Activated T-helper 9 cell treated with anti-CD3 and anti-CD28 coated beads, Interleukin-2, amount 50 U/mL, for 16 hours (primary cell): ENCODE measurements at regions not wholly inside any gene's neighbourhood (a gene's known extent, or its start where the extent isn't known, plus 50 kb on each side); places are given as distances from the start of the nearest gene placed in this dataset.

Source experiments
- DNase-seq: peaks from one replicate; pipeline ENCODE4 v3.0.0-alpha.2; 2020; ENCODE audit warnings: low read depth

- DNase-seq, result no peak
Observed at GRCh38 chr2:105593221-105593967, 151.3 kb upstream of the NCK2 start.

DNA sequence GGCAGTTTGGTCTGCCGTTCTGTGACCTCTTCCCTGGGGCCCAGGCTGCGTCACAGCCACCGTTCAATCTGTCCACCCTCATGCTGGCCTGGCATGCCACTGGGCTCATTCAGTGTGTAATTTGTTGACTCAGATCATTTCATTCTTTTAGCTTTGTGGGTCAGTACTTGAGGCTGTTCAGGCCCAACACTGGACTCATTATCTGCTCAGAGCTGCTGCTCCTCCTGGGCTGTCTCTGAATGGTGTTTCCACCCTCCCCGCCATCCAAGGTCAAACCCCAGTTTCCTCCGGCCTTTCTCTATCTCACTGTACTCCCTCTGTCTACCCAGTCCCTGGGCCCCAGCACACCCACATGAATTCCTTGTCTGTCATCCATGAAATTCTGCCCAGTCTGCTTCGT is 152.4 kb upstream of the NCK2 start:
- no peak for DNase-seq

GRCh38 chr2:105590780-105591660 is 153.7 kb upstream of the NCK2 start:
- DNase-seq, result no peak

- no peak for DNase-seq
Observed at GRCh38 chr2:105588581-105588980, 156.1 kb upstream of the NCK2 start.

GRCh38 chr2:105587637-105588036 is 157.1 kb upstream of the NCK2 start:
- no peak for DNase-seq

- DNase-seq, result no peak
Observed at GRCh38 chr2:105584435-105585010, 160.2 kb upstream of the NCK2 start.

- DNase-seq, result no peak
Observed at GRCh38 chr2:105582952-105583660, 161.6 kb upstream of the NCK2 start.

DNA sequence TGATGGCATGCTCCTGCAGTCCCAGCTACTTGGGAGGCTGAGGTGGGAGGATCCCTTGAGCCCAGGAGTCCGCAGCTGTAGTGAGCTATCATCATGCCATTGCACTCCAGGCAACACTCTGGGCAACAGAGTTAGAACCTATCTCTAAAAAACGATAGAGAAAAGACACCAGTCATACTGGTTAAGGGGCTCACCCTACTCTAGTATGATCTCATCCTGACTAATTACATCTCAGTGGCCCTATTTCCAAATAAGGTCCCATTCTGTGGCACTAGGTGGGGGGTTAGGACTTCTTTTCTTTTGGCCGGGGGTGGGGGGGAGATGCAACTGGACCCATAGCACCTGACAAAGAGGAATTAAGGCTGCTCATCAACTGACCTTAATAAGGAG is 163.2 kb upstream of the NCK2 start:
- DNase-seq, result no peak

- DNase-seq, result no peak
Observed at GRCh38 chr2:105580870-105581554, 163.7 kb upstream of the NCK2 start.

- DNase-seq, result no peak
Observed at GRCh38 chr2:105580216-105580615, 164.5 kb upstream of the NCK2 start.

DNA sequence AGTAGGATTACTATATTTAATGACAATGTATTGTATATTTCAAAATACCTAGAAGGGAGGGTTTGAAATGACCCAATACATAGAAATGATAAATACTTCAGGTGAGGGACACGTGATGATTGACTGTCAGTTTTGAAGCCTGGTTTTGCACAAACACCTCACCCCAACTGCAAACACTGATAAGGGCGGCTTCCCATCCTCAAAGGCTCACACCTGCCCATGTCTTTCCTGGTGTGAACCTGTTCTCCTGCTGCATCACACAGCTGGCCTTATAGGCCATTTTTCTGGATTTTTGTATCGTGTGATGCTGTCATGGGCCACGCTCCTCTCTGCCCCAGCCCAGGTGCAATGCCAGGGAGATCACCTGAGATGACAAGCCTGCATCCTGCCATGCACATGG is 166.5 kb upstream of the NCK2 start:
- no peak for DNase-seq

- DNase-seq, result no peak
Observed at GRCh38 chr2:105577762-105578161, 166.9 kb upstream of the NCK2 start.

GRCh38 chr2:105576440-105577241 is 168.1 kb upstream of the NCK2 start:
- no peak for DNase-seq

- no peak for DNase-seq
Observed at GRCh38 chr2:105576050-105576439, 168.7 kb upstream of the NCK2 start.

DNA sequence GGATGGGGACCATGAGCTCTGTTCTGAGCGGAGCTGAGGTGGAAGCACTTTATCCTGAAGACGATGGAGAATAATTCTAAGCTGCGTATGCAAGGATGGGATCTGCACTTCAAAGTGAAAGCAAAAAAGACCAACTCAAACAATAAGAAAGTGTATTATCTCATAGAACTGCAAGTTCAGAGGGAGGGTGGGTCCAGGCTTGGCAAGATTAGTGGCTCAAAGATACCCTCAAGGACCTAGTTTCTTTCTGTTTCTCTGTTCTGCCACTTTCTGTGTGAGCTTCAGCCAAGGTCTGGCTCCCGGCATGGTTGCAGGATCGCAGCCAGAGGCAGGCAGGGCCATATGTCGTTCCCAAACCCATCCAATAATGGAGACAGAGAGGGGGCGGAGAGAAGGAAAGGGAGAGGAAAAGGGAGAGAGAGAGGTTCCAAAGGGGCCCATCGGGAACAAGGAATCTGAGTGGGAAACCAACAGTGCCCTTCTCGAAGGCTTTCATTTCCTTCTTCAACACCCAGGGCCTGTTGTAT is 169.2 kb upstream of the NCK2 start:
- no peak for DNase-seq

DNA sequence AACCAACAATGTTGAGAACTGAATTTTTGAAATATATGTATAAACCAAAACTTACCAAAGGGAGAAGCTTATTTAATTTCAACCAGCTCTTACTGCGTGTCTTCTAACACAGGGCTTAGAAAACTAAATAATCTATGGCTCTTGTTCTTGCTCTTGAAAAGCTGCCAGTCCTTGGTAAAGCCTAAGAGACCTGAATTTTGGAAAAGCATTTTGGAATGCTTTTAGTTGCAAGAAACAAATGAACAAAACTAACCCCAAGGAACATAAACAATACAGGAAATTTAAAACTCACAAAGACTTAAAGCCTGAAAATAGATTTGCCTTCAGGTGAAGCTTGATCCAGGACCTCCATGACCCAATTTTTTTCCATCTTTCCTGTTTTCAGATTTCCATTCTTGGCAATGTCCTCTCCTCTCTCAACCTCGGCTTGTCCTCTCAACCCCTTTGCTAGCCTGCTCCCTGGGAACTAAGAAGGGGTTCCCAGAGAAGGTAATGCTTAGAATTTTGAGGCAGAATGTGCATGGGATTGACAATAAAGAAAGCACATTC is 169.8 kb upstream of the NCK2 start:
- no peak for DNase-seq

- DNase-seq, result no peak
Observed at GRCh38 chr2:105573910-105574655, 170.6 kb upstream of the NCK2 start.

DNA sequence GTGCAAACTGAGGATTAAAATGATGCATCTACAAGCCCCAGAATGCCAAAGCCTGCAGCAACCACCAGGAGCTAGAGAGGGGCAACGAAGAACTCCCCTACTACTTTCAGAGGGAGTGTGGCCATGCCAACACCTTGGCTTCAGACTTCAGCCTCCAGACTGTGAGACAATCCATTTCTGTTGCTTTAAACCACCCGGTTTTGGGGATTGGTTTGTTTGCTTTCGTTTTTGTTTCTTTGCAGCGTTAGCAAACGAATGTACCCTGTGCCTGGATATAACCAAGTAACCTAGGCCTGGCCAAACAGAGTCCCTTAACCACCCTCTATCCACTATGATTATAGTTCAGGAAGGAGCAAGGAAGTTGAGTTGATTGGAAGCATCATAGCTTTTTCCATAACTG is 171.2 kb upstream of the NCK2 start:
- DNase-seq, result no peak

GRCh38 chr2:105571445-105571987 is 172.7 kb upstream of the FHL2 start:
- no peak for DNase-seq
